HCT116 (cell line): ENCODE measurements at regions not wholly inside any gene's neighbourhood (a gene's known extent, or its start where the extent isn't known, plus 50 kb on each side); places are given as distances from the start of the nearest gene placed in this dataset.

Source experiments
- ATAC-seq: fragments of 200-7000 bp; cut with Tn5 transposase; 2 replicates; pipeline ENCODE4 v1.9.1; 2020; ENCODE audit warnings: mild to moderate bottlenecking, moderate library complexity
- BruUV-seq: library from RNA; stranded (reverse); fragments of 400-500 nt; replicated peaks from 2 replicates; lab custom pipeline; 2021; lab: Mats Ljungman, UMichigan
- CTCF ChIA-PET: fragments of 300-600 bp; sonication (Branson Sonifier 250); formaldehyde crosslinking; loops from one replicate; lab custom pipeline; 2021; ENCODE audit warnings: antibody characterized with exemption; lab: Charles Lee
- POLR2A ChIA-PET: fragments of 300-600, 350-600 bp; sonication (Branson Sonifier 250); formaldehyde crosslinking; loops from one replicate; lab custom pipeline; 2021; ENCODE audit warnings: antibody characterized with exemption; lab: Charles Lee
- RAD21 ChIA-PET, 2 experiments: fragments of 300-600 bp; sonication (Branson Sonifier 250); formaldehyde crosslinking; loops; one replicate each; lab custom pipeline; 2023; ENCODE audit warnings: low total read pairs in 2 of 2; ENCODE audit not compliant: uncharacterized antibody in 2 of 2, unreplicated experiment in 2 of 2, low non-redundant PET in 1 of 2; lab: Charles Lee
- DNase-seq: peaks from one replicate; pipeline ENCODE4 v3.0.0-alpha.2; 2010; ENCODE audit warnings: low read depth, low spot score
- H2AFZ ChIP-seq: fragments of 200-600 bp; shearing (Covaris generic), sonication (generic); 2 replicates; pipeline ENCODE4 v1.6.1; 2017; ENCODE audit warnings: low read depth, mixed run types, mixed read lengths, antibody characterized with exemption, low read length; ENCODE audit not compliant: poor library complexity, severe bottlenecking
- H3K27ac ChIP-seq: 2 replicates; pipeline ENCODE4 v1.5.1; 2012; ENCODE audit warnings: low read depth, low read length
- H3K27me3 ChIP-seq: fragments of 200-600 bp; sonication (generic); 2 replicates; pipeline ENCODE4 v1.6.1; 2016; ENCODE audit warnings: mixed run types, low read length, mixed read lengths; ENCODE audit not compliant: insufficient read depth
- H3K36me3 ChIP-seq, 2 experiments: fragments of 200-500 bp in 1 of 2; fragments of 200-600 bp in 1 of 2; sonication (Bioruptor generic) in 1 of 2; sonication (generic) in 1 of 2; 2 replicates each; pipeline versions ENCODE4 v1.5.1 to v1.6.1; 2014 to 2016; ENCODE audit warnings: low read length in 2 of 2, inconsistent platforms in 1 of 2, mixed read lengths in 1 of 2, mixed run types in 1 of 2; ENCODE audit not compliant: insufficient read depth in 2 of 2, control insufficient read depth in 1 of 2
- H3K4me1 ChIP-seq, 2 experiments: fragments of 200-600 bp in 1 of 2; sonication (generic) in 1 of 2; 2 replicates each; pipeline versions ENCODE4 v1.5.1 to v1.6.1; 2012 to 2017; ENCODE audit warnings: low read length in 2 of 2, inconsistent platforms in 1 of 2, mild to moderate bottlenecking in 1 of 2, mixed read lengths in 1 of 2, mixed run types in 1 of 2, moderate library complexity in 1 of 2; ENCODE audit not compliant: insufficient read depth in 2 of 2, control insufficient read depth in 1 of 2
- H3K4me2 ChIP-seq: fragments of 200-600 bp; sonication (generic); 2 replicates; pipeline ENCODE4 v1.6.1; 2017; ENCODE audit warnings: mixed run types, low read length, mixed read lengths
- H3K4me3 ChIP-seq, 2 experiments: fragments of 200-600 bp in 1 of 2; sonication (generic) in 1 of 2; replicated peaks in 1 of 2; 2 replicates each; pipeline ENCODE4 v1.5.1; 2011 to 2016; ENCODE audit warnings: low read length in 2 of 2, control low read depth in 1 of 2, low read depth in 1 of 2, mild to moderate bottlenecking in 1 of 2, mixed read lengths in 1 of 2, mixed run types in 1 of 2
- H3K79me2 ChIP-seq: fragments of 200-600 bp; sonication (generic); 2 replicates; pipeline ENCODE4 v1.6.1; 2017; ENCODE audit warnings: mild to moderate bottlenecking, mixed run types, low read length, moderate library complexity, mixed read lengths; ENCODE audit not compliant: insufficient read depth
- H3K9ac ChIP-seq: fragments of 200-600 bp; sonication (generic); 2 replicates; pipeline ENCODE4 v1.6.1; 2016; ENCODE audit warnings: low read length, mixed read lengths
- H3K9me2 ChIP-seq: fragments of 200-600 bp; sonication (generic), shearing (Covaris generic); 2 replicates; pipeline ENCODE4 v1.6.1; 2017; ENCODE audit warnings: mixed run types, mild to moderate bottlenecking, moderate library complexity; ENCODE audit not compliant: insufficient read depth
- H3K9me3 ChIP-seq, 2 experiments: fragments of 200-500 bp in 1 of 2; fragments of 200-600 bp in 1 of 2; sonication (Bioruptor generic) in 1 of 2; sonication (generic) in 1 of 2; 2 replicates each; pipeline ENCODE4 v1.6.1; 2014 to 2017; ENCODE audit warnings: low read length in 2 of 2, mixed read lengths in 2 of 2, inconsistent platforms in 1 of 2, low read depth in 1 of 2, mild to moderate bottlenecking in 1 of 2, mixed run types in 1 of 2, moderate library complexity in 1 of 2; ENCODE audit not compliant: control insufficient read depth in 1 of 2, insufficient read depth in 1 of 2
- H4K20me1 ChIP-seq: fragments of 200-600 bp; sonication (generic), shearing (Covaris generic); 2 replicates; pipeline ENCODE4 v1.6.1; 2017; ENCODE audit warnings: mixed run types, mild to moderate bottlenecking, moderate library complexity; ENCODE audit not compliant: insufficient read depth
- ATF3 ChIP-seq: IDR thresholded peaks from 2 replicates; pipeline ENCODE4 v1.6.1; 2012
- CEBPB ChIP-seq: IDR thresholded peaks from 2 replicates; pipeline ENCODE4 v1.6.1; 2012; ENCODE audit warnings: low read depth
- ELF1 ChIP-seq: IDR thresholded peaks from 2 replicates; pipeline ENCODE4 v1.6.1; 2012; ENCODE audit warnings: low read depth, borderline replicate concordance
- EZH2 ChIP-seq: fragments of 200-600 bp; sonication (generic); IDR thresholded peaks from 2 replicates; pipeline ENCODE4 v1.6.1; 2017; ENCODE audit warnings: antibody characterized with exemption, mixed run types
- FOSL1 ChIP-seq: IDR thresholded peaks from 2 replicates; pipeline ENCODE4 v1.6.1; 2012; ENCODE audit warnings: low read depth
- JUND ChIP-seq: IDR thresholded peaks from 2 replicates; pipeline ENCODE4 v1.6.1; 2012
- MAX ChIP-seq: IDR thresholded peaks from 2 replicates; pipeline ENCODE4 v1.6.1; 2012
- POLR2A ChIP-seq: IDR thresholded peaks from 2 replicates; pipeline ENCODE4 v1.7.0; 2011; ENCODE audit warnings: borderline replicate concordance; ENCODE audit not compliant: insufficient read depth, insufficient read length; ENCODE audit errors: extremely low read depth
- REST ChIP-seq: IDR thresholded peaks from 2 replicates; pipeline ENCODE4 v1.6.1; 2012; ENCODE audit warnings: low read depth
- SP1 ChIP-seq: IDR thresholded peaks from 2 replicates; pipeline ENCODE4 v1.6.1; 2012; ENCODE audit warnings: low read depth
- SRF ChIP-seq: IDR thresholded peaks from 2 replicates; pipeline ENCODE4 v1.6.1; 2012; ENCODE audit warnings: low read depth
- YY1 ChIP-seq: IDR thresholded peaks from 2 replicates; pipeline ENCODE4 v1.6.1; 2011; ENCODE audit warnings: low read length, low read depth, moderate library complexity, mild to moderate bottlenecking; ENCODE audit not compliant: insufficient replicate concordance; ENCODE audit errors: extremely low read depth
- ZBTB33 ChIP-seq: IDR thresholded peaks from 2 replicates; pipeline ENCODE4 v1.6.1; 2011; ENCODE audit warnings: mild to moderate bottlenecking, low read length, moderate library complexity; ENCODE audit not compliant: insufficient replicate concordance; ENCODE audit errors: extremely low read depth
- ZNF274 ChIP-seq: fragments of 200-500 bp; sonication (Bioruptor generic); IDR thresholded peaks from 2 replicates; pipeline ENCODE4 v1.6.1; 2014; ENCODE audit warnings: mild to moderate bottlenecking, low read depth, low read length, inconsistent platforms
- intact Hi-C: fragments of 100-400 bp; cut with micrococcal nuclease; formaldehyde crosslinking; loops from 2 replicates; pipeline ENCODE4 v1.10.0; 2022

GRCh38 chr4:155515444-155516075 is 138.8 kb upstream of the MAP9 start (continued):
- TF ChIP-seq MAX (no peak), ZNF274 (no peak), EZH2 (no peak)

- no peak overlapping the region for H3K4me2 ChIP-seq
- H2AFZ ChIP-seq = no peak overlapping the region
- DNase-seq (no peak), ATAC-seq (no peak)
- no peaks in the 10 kb centered on the region for H3K9me3 ChIP-seq
- H3K9ac ChIP-seq = no peak overlapping the region
- BruUV-seq = no TSS peak
- no peak for TF ChIP-seq ZBTB33
- TF ChIP-seq MAX = no peak
- TF ChIP-seq JUND = no peak
- no peak for TF ChIP-seq SRF
- no peak for TF ChIP-seq SP1
- TF ChIP-seq CEBPB = no peak
- TF ChIP-seq FOSL1 = no peak
- TF ChIP-seq REST = no peak
- TF ChIP-seq YY1 = no peak
- TF ChIP-seq ATF3 = no peak
- no peak for TF ChIP-seq POLR2A
- no peak for TF ChIP-seq ELF1
- H4K20me1 ChIP-seq = no peaks in the 10 kb centered on the region
- H3K36me3 ChIP-seq = no peaks in the 10 kb centered on the region
- no peaks in the 10 kb centered on the region for H3K27me3 ChIP-seq
- no peaks in the 10 kb centered on the region for H3K79me2 ChIP-seq
- H3K9me2 ChIP-seq = no peaks in the 10 kb centered on the region
- H3K4me3 ChIP-seq = no peak overlapping the region
- intact Hi-C loops = no loop called here
- POLR2A ChIA-PET = no interaction called here
- no peak overlapping the region for H3K27ac ChIP-seq
- CTCF ChIA-PET = no interaction called here
- RAD21 ChIA-PET = no interaction called here
- H3K4me1 ChIP-seq = no peaks in the 10 kb centered on the region
Measured at GRCh38 chr4:155514628-155515027, 137.9 kb upstream of the MAP9 start.
